Right lung (tissue), 2 donors: ENCODE measurements at regions not wholly inside any gene's neighbourhood (a gene's known extent, or its start where the extent isn't known, plus 50 kb on each side); places are given as distances from the start of the nearest gene placed in this dataset.

Experiments
- DNase-seq, 2 donors: peaks; one replicate each; pipeline ENCODE4 v3.0.0-alpha.2; 2013

GRCh38 chrX:5528057-5528456, 700.6 kb downstream of the NLGN4X start:
- no peak for DNase-seq

- DNase-seq: no peak
Measured at GRCh38 chrX:5526191-5526590, 702.5 kb downstream of the NLGN4X start.

GRCh38 chrX:5490786-5491563, 737.7 kb downstream of the NLGN4X start:
- no peak for DNase-seq

- no peak for DNase-seq
Measured at GRCh38 chrX:5474282-5474681, 754.4 kb downstream of the NLGN4X start.

- no peak for DNase-seq
Measured at GRCh38 chrX:5458300-5458842, 770.3 kb downstream of the NLGN4X start.

GRCh38 chrX:5449323-5449722, 779.3 kb downstream of the NLGN4X start:
- no peak for DNase-seq

- DNase-seq: no peak
Measured at GRCh38 chrX:5431823-5432222, 796.8 kb downstream of the NLGN4X start.

- no peak for DNase-seq
Measured at GRCh38 chrX:5425119-5425518, 803.5 kb downstream of the NLGN4X start.

- no peak for DNase-seq
Measured at GRCh38 chrX:5417381-5417780, 811.3 kb downstream of the NLGN4X start.

GRCh38 chrX:5415738-5416137, 812.9 kb downstream of the NLGN4X start:
- DNase-seq: no peak

- no peak for DNase-seq
Measured at GRCh38 chrX:5409106-5409505, 819.6 kb downstream of the NLGN4X start.

GRCh38 chrX:5402461-5402860, 826.2 kb downstream of the NLGN4X start:
- DNase-seq: no peak

- no peak for DNase-seq
Measured at GRCh38 chrX:5399403-5399802, 829.3 kb downstream of the NLGN4X start.

GRCh38 chrX:5397409-5397808, 831.3 kb downstream of the NLGN4X start:
- DNase-seq: no peak

GRCh38 chrX:5390376-5390775, 838.3 kb downstream of the NLGN4X start:
- DNase-seq: no peak

- no peak for DNase-seq
Measured at GRCh38 chrX:5388087-5388486, 840.6 kb downstream of the NLGN4X start.

GRCh38 chrX:5380426-5380825, 848.2 kb downstream of the NLGN4X start:
- DNase-seq: no peak

- DNase-seq: no peak
Measured at GRCh38 chrX:5341902-5342301, 886.8 kb downstream of the NLGN4X start.

GRCh38 chrX:5337160-5337559, 891.5 kb downstream of the NLGN4X start:
- DNase-seq: no peak

- no peak for DNase-seq
Measured at GRCh38 chrX:5324546-5324945, 904.1 kb downstream of the NLGN4X start.

GRCh38 chrX:5314148-5314547, 914.5 kb downstream of the NLGN4X start:
- DNase-seq: no peak

- no peak for DNase-seq
Measured at GRCh38 chrX:5307416-5307815, 921.3 kb downstream of the NLGN4X start.

GRCh38 chrX:5306654-5307121, 922.0 kb downstream of the NLGN4X start:
- no peak for DNase-seq

GRCh38 chrX:5305452-5305851, 923.2 kb downstream of the NLGN4X start:
- no peak for DNase-seq
